VCaP (cell line): ENCODE measurements at regions not wholly inside any gene's neighbourhood (a gene's known extent, or its start where the extent isn't known, plus 50 kb on each side); places are given as distances from the start of the nearest gene placed in this dataset.

Experiments
- H3K27ac ChIP-seq: fragments of 450-650 bp; 2 replicates; pipeline ENCODE4 v1.5.1; 2017
- CTCF ChIP-seq: fragments of 450-650 bp; conservative IDR thresholded peaks from 2 replicates; pipeline ENCODE4 v1.5.1; 2017; ENCODE audit warnings: mild to moderate bottlenecking, moderate library complexity

- no peak for TF ChIP-seq CTCF
- peak overlapping the region; percentile 28; the same call in 1 of the 2 replicates for H3K27ac ChIP-seq
Measured at GRCh38 chr1:234990328-234990675, 138.3 kb downstream of the TOMM20 start.

- H3K27ac ChIP-seq = peak overlapping the region; percentile 28; the same call in 1 of the 2 replicates
- TF ChIP-seq CTCF = no peak
Measured at GRCh38 chr1:234989479-234990327, 138.9 kb downstream of the TOMM20 start.

- no peak for TF ChIP-seq CTCF
- H3K27ac ChIP-seq = no peak overlapping the region
Measured at GRCh38 chr1:234989019-234989418, 139.6 kb downstream of the TOMM20 start.

- no peak for TF ChIP-seq CTCF
Measured at GRCh38 chr1:234988536-234988935, 140.1 kb downstream of the TOMM20 start.

GRCh38 chr1:234988155-234988517 lies 140.5 kb downstream of the TOMM20 start:
- TF ChIP-seq CTCF = no peak
- H3K27ac ChIP-seq = peak overlapping the region; percentile 74

More at GRCh38 chr1:234988536-234988935, 140.1 kb downstream of the TOMM20 start:
- peak overlapping the region; percentile 74; the same call in 1 of the 2 replicates for H3K27ac ChIP-seq

- no peak for TF ChIP-seq CTCF
- peak overlapping the region; percentile 74 for H3K27ac ChIP-seq
Measured at GRCh38 chr1:234987415-234988154, 141.1 kb downstream of the TOMM20 start.

GRCh38 chr1:234986750-234987414 lies 141.8 kb downstream of the TOMM20 start:
- no peak for TF ChIP-seq CTCF
- peak overlapping the region; percentile 74 for H3K27ac ChIP-seq
